ENCODE measurements at regions not wholly inside any gene's neighbourhood (a gene's known extent, or its start where the extent isn't known, plus 50 kb on each side); places are given as distances from the start of the nearest gene placed in this dataset.

GRCh38 chr9:91008568-91008967 lies 206.9 kb downstream of the SYK start:
- Histone ChIP-seq H4K20me1 (ENCODE audit: control insufficient read depth, insufficient read depth, low read depth, low read length) (no peaks in the 10 kb centered on the region), H3K9me3 (ENCODE audit: control insufficient read depth, insufficient read depth, low read length) (no peaks in the 10 kb centered on the region), H3K4me3 (ENCODE audit: low read length) (no peak overlapping the region), H3K9me2 (replicated peaks; ENCODE audit: control insufficient read depth, low read length) (no peaks in the 10 kb centered on the region), H3K4me2 (ENCODE audit: low read length) (no peak overlapping the region), H3K27me3 (ENCODE audit: control insufficient read depth, low read length) (peaks cover 5% of the 10 kb centered on the region; the same call in 1 of the 2 replicates), H3K36me3 (ENCODE audit: control insufficient read depth, low read length) (no peaks in the 10 kb centered on the region), H3K79me2 (ENCODE audit: control insufficient read depth, low read length) (no peaks in the 10 kb centered on the region), H3F3A (ENCODE audit: control insufficient read depth, insufficient read depth) (no peaks in the 10 kb centered on the region), H3K27ac (ENCODE audit: low read depth, low read length) (no peak overlapping the region), H3K4me1 (ENCODE audit: control insufficient read depth, low read length) (no peaks in the 10 kb centered on the region)
- TF ChIP-seq CTCF (IDR thresholded peaks at IDR 0.05; ENCODE audit: low read depth, low read length, poor library complexity, severe bottlenecking), result no peak
- no peak for TF ChIP-seq EZH2phosphoT487 (IDR thresholded peaks at IDR 0.05; ENCODE audit: borderline replicate concordance, low read length)

- Histone ChIP-seq H3F3A (ENCODE audit: control insufficient read depth, insufficient read depth) (no peaks in the 10 kb centered on the region), H3K27ac (ENCODE audit: low read depth, low read length) (no peak overlapping the region), H3K79me2 (ENCODE audit: control insufficient read depth, low read length) (no peaks in the 10 kb centered on the region), H3K36me3 (ENCODE audit: control insufficient read depth, low read length) (no peaks in the 10 kb centered on the region), H3K9me3 (ENCODE audit: control insufficient read depth, insufficient read depth, low read length) (no peaks in the 10 kb centered on the region), H3K27me3 (ENCODE audit: control insufficient read depth, low read length) (peaks cover 10% of the 10 kb centered on the region), H3K4me2 (ENCODE audit: low read length) (no peak overlapping the region), H3K9me2 (replicated peaks; ENCODE audit: control insufficient read depth, low read length) (no peaks in the 10 kb centered on the region), H3K4me1 (ENCODE audit: control insufficient read depth, low read length) (no peaks in the 10 kb centered on the region), H4K20me1 (ENCODE audit: control insufficient read depth, insufficient read depth, low read depth, low read length) (no peaks in the 10 kb centered on the region), H3K4me3 (ENCODE audit: low read length) (no peak overlapping the region)
- TF ChIP-seq CTCF (IDR thresholded peaks at IDR 0.05; ENCODE audit: low read depth, low read length, poor library complexity, severe bottlenecking) (no peak), EZH2phosphoT487 (IDR thresholded peaks at IDR 0.05; ENCODE audit: borderline replicate concordance, low read length) (no peak)
Measured at GRCh38 chr9:91011891-91012290, 210.3 kb downstream of the SYK start.

- Histone ChIP-seq H3K4me1 (ENCODE audit: control insufficient read depth, low read length) (no peaks in the 10 kb centered on the region), H4K20me1 (ENCODE audit: control insufficient read depth, insufficient read depth, low read depth, low read length) (no peaks in the 10 kb centered on the region), H3K9me3 (ENCODE audit: control insufficient read depth, insufficient read depth, low read length) (no peaks in the 10 kb centered on the region), H3K9me2 (replicated peaks; ENCODE audit: control insufficient read depth, low read length) (no peaks in the 10 kb centered on the region), H3K27ac (ENCODE audit: low read depth, low read length) (no peak overlapping the region), H3K4me3 (ENCODE audit: low read length) (no peak overlapping the region), H3K27me3 (ENCODE audit: control insufficient read depth, low read length) (peaks cover 5% of the 10 kb centered on the region), H3K36me3 (ENCODE audit: control insufficient read depth, low read length) (no peaks in the 10 kb centered on the region), H3K79me2 (ENCODE audit: control insufficient read depth, low read length) (no peaks in the 10 kb centered on the region), H3F3A (ENCODE audit: control insufficient read depth, insufficient read depth) (no peaks in the 10 kb centered on the region), H3K4me2 (ENCODE audit: low read length) (no peak overlapping the region)
- TF ChIP-seq CTCF (IDR thresholded peaks at IDR 0.05; ENCODE audit: low read depth, low read length, poor library complexity, severe bottlenecking) (no peak), EZH2phosphoT487 (IDR thresholded peaks at IDR 0.05; ENCODE audit: borderline replicate concordance, low read length) (no peak)
Measured at GRCh38 chr9:91012933-91013841, 211.6 kb downstream of the SYK start.

Data from DOHH2 (cell line).